Glutamatergic neuron (in vitro differentiated cells): ENCODE measurements at regions not wholly inside any gene's neighbourhood (a gene's known extent, or its start where the extent isn't known, plus 50 kb on each side); places are given as distances from the start of the nearest gene placed in this dataset.
"Not testable (repeated sequence)": the region's sequence is repeated elsewhere in the genome, so short reads cannot be mapped to it uniquely, and the experiment has no call there.

Source experiments
- DNase-seq: peaks from one replicate; pipeline ENCODE4 v3.0.0; 2022
- H3K27ac Mint-ChIP-seq: one replicate; pipeline ENCODE4 v1.8.0; 2020; ENCODE audit warnings: mild to moderate bottlenecking, mixed read lengths, inconsistent platforms; ENCODE audit not compliant: unreplicated experiment
- H3K27me3 Mint-ChIP-seq: one replicate; pipeline ENCODE4 v1.8.0; 2020; ENCODE audit warnings: mild to moderate bottlenecking, moderate library complexity, mixed read lengths, inconsistent platforms; ENCODE audit not compliant: unreplicated experiment
- H3K36me3 Mint-ChIP-seq: one replicate; pipeline ENCODE4 v1.8.0; 2020; ENCODE audit warnings: mild to moderate bottlenecking, mixed read lengths, inconsistent platforms; ENCODE audit not compliant: unreplicated experiment
- H3K4me1 Mint-ChIP-seq: one replicate; pipeline ENCODE4 v1.8.0; 2020; ENCODE audit warnings: mild to moderate bottlenecking, low read depth, mixed read lengths, inconsistent platforms; ENCODE audit not compliant: unreplicated experiment
- H3K4me3 Mint-ChIP-seq: one replicate; pipeline ENCODE4 v1.8.0; 2020; ENCODE audit warnings: mild to moderate bottlenecking, mixed read lengths, inconsistent platforms; ENCODE audit not compliant: unreplicated experiment
- H3K9me3 Mint-ChIP-seq: one replicate; pipeline ENCODE4 v1.8.0; 2020; ENCODE audit warnings: mild to moderate bottlenecking, moderate library complexity, mixed read lengths, inconsistent platforms; ENCODE audit not compliant: unreplicated experiment
- TF ChIP-seq, protein P1 (sequence below): fragments of 200-600 bp; sonication (generic); IDR thresholded peaks from one replicate; pipeline ENCODE4 v1.5.0; 2021; ENCODE audit not compliant: partially characterized antibody, unreplicated experiment

DNA sequence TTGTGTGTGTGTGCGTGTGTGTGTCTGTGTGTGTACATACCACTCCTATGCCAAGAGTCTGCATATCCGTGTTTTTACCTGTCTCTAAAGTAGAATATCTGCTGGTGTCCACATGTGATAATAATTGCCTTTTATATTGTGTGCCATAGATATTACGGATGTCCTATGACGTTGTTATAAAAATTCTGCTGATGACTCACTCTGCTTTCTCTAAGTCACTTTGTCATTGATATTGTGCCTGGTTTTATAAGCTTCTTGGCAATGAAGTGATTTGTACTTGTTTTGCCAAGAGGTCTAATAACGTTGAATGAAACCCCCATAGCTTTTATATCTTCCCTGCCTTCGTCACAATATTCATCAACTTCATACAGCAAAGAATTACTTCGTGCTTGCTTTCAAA lies 102.6 kb upstream of the C1GALT1C1 start:
- Mint-ChIP-seq H3K27ac (no peak overlapping the region), H3K4me1 (no peaks in the 10 kb centered on the region), H3K27me3 (no peaks in the 10 kb centered on the region), H3K4me3 (no peak overlapping the region), H3K36me3 (no peaks in the 10 kb centered on the region), H3K9me3 (no peaks in the 10 kb centered on the region)
- TF ChIP-seq, protein P1, sequence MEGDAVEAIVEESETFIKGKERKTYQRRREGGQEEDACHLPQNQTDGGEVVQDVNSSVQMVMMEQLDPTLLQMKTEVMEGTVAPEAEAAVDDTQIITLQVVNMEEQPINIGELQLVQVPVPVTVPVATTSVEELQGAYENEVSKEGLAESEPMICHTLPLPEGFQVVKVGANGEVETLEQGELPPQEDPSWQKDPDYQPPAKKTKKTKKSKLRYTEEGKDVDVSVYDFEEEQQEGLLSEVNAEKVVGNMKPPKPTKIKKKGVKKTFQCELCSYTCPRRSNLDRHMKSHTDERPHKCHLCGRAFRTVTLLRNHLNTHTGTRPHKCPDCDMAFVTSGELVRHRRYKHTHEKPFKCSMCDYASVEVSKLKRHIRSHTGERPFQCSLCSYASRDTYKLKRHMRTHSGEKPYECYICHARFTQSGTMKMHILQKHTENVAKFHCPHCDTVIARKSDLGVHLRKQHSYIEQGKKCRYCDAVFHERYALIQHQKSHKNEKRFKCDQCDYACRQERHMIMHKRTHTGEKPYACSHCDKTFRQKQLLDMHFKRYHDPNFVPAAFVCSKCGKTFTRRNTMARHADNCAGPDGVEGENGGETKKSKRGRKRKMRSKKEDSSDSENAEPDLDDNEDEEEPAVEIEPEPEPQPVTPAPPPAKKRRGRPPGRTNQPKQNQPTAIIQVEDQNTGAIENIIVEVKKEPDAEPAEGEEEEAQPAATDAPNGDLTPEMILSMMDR = no peak
- no peak for DNase-seq

DNA sequence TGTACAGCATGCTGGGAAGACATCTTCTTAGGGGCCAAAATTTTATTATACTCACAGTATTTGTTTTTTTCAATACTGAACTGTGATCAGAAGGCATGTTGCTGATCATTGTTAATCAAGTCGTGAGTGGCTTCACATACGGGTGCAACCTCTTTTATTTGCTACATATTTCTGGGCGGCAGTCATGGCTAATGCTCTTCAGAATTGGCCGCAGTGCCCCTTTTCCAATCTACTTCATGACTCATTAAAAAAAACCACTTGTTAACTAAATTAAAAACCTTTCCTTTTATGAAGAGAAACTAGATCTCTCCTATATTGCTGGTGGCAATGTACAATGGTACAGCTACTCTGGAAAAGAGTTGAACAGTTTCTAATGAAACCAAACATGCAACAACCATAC lies 101.5 kb upstream of the C1GALT1C1 start:
- Mint-ChIP-seq H3K4me1 (no peaks in the 10 kb centered on the region), H3K36me3 (no peaks in the 10 kb centered on the region), H3K9me3 (no peaks in the 10 kb centered on the region), H3K27me3 (no peaks in the 10 kb centered on the region), H3K27ac (no peak overlapping the region), H3K4me3 (no peak overlapping the region)
- DNase-seq = no peak
- TF ChIP-seq, protein P1 = no peak

DNA sequence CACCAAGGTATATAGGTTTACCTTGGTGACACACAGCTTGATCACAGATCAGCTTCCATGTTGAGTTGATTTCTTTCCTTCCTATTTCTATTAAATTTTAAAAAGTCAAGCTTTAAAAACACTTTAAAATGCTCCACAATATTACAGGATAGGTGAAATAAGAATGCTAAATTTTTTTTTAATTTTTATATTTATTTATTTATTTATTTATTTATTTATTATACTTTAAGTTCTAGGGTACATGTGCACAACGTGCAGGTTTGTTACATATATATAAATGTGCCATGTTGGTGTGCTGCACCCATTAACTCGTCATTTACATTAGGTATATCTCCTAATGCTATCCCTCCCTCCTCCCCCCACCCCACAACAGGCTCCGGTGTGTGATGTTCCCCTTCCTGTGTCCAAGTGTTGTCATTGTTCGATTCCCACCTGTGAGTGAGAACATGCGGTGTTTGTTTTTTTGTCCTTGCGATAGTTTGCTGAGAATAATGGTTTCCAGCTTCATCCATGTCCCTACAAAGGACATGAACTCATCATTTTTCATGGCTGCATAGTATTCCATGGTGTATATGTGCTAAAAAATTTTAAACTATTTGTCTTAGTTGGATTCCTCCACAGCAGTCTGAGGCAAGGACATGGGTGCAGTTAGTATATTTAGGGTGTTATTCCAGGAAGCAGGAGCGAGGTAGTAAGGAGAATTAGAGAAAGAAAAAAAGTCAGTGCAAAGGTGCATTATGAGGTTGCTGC lies 99.8 kb upstream of the C1GALT1C1 start:
- H3K36me3 Mint-ChIP-seq, DNase-seq, H3K4me1 Mint-ChIP-seq, H3K27me3 Mint-ChIP-seq, H3K4me3 Mint-ChIP-seq, H3K27ac Mint-ChIP-seq, H3K9me3 Mint-ChIP-seq: not testable (repeated sequence)

DNA sequence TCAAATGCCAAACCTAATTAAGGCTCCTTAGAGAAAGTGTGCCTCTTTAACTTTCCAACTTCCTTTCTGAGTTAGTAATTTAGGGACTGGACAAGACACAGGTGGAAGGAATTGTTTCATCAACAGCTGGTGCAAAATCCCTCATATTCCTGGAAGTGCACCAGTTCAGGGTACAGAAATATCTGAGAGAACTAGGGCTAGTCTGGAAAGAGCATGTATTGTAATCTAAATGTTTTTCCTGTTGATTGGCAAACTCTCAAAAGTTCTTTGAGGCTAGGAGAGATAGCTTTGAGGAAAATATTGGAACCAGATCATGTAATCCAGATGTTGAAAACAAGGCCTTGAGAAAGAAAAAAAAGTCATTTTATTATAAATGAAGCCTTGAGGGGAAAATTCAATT lies 98.1 kb upstream of the C1GALT1C1 start:
- Mint-ChIP-seq H3K27me3 (no peaks in the 10 kb centered on the region), H3K36me3 (no peaks in the 10 kb centered on the region), H3K27ac (no peak overlapping the region), H3K4me3 (no peak overlapping the region), H3K4me1 (no peaks in the 10 kb centered on the region), H3K9me3 (no peaks in the 10 kb centered on the region)
- no peak for DNase-seq
- TF ChIP-seq, protein P1 = no peak

DNA sequence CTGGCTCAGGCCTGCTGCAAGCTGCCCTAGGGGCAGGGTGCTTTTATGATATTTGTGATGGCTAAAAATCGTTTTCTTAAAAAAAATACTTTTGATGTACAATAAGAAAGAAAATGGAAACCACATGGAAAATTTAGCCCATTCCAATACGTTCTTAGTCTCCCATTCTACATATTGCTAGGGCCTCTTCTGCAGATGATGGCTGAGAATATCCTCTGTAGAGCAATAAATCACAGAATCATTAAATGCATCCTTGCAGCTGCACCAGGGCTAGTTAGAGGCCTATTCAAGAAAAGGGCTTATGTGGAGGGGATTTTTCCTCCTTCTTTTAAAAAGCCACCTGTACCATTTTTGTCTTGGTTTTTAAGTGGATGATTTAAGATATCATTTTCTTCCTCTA lies 97.6 kb upstream of the C1GALT1C1 start:
- no peak overlapping the region for H3K4me3 Mint-ChIP-seq
- H3K27me3 Mint-ChIP-seq = no peaks in the 10 kb centered on the region
- H3K9me3 Mint-ChIP-seq = no peaks in the 10 kb centered on the region
- TF ChIP-seq, protein P1 = no peak
- no peaks in the 10 kb centered on the region for H3K36me3 Mint-ChIP-seq
- no peaks in the 10 kb centered on the region for H3K4me1 Mint-ChIP-seq
- DNase-seq = no peak
- no peak overlapping the region for H3K27ac Mint-ChIP-seq

DNA sequence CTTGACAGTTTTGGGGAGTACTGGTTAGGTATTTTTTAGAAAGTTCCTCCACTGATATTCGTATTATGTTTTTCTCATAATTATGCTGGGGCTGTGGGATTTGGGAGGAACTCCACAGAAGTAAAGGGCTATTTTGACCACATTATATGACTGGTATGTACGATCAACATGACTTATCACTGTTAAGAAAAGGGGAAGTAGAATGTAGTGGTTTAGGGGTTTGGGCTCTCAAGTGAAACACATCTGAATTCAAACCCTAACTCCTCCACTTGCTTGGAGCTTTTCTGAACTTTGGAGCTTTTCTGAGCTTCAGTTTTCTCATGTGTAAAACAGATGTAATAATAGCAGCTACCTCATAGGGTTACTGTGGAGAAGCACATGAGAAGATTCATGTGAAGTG lies 96.4 kb upstream of the C1GALT1C1 start:
- no peaks in the 10 kb centered on the region for H3K4me1 Mint-ChIP-seq
- H3K4me3 Mint-ChIP-seq = no peak overlapping the region
- TF ChIP-seq, protein P1 = no peak
- no peak overlapping the region for H3K27ac Mint-ChIP-seq
- DNase-seq = no peak
- H3K36me3 Mint-ChIP-seq = no peaks in the 10 kb centered on the region
- no peaks in the 10 kb centered on the region for H3K27me3 Mint-ChIP-seq
- H3K9me3 Mint-ChIP-seq = no peaks in the 10 kb centered on the region
